Ovary (tissue), 7 donors: ENCODE measurements at regions not wholly inside any gene's neighbourhood (a gene's known extent, or its start where the extent isn't known, plus 50 kb on each side); places are given as distances from the start of the nearest gene placed in this dataset.

Source experiments
- DNase-seq, 5 donors: peaks; one replicate each; pipeline ENCODE4 v3.0.0-alpha.2; 2019 to 2020
- H3K27ac ChIP-seq, 2 donors: fragments of 200-600 bp; one replicate each; pipeline versions ENCODE4 v1.5.1 to v1.8.0; 2019 to 2022
- H3K27me3 ChIP-seq: fragments of 200-600 bp; one replicate; pipeline ENCODE4 v1.8.0; 2022
- H3K36me3 ChIP-seq: fragments of 200-600 bp; sonication (generic); one replicate; pipeline ENCODE4 v1.5.1; 2019
- H3K4me1 ChIP-seq: one replicate; pipeline ENCODE4 v1.8.1; 2013; ENCODE audit warnings: mild to moderate bottlenecking, moderate library complexity; ENCODE audit not compliant: insufficient read depth
- H3K4me3 ChIP-seq: fragments of 200-600 bp; sonication (generic); one replicate; pipeline ENCODE4 v1.5.1; 2017
- H3K9me3 ChIP-seq, 2 donors: fragments of 200-600 bp in 1 of 2; sonication (generic) in 1 of 2; one replicate each; pipeline versions ENCODE4 v1.5.1 to v1.8.1; 2013 to 2019; ENCODE audit warnings: mild to moderate bottlenecking in 1 of 2, moderate library complexity in 1 of 2
- EP300 ChIP-seq: sonication (generic); formaldehyde crosslinking; IDR thresholded peaks from one replicate; pipeline ENCODE4 v1.6.1; 2017; ENCODE audit warnings: antibody characterized with exemption
- POLR2A ChIP-seq: fragments of 450-650 bp; IDR thresholded peaks from one replicate; pipeline ENCODE4 v1.6.1; 2017; ENCODE audit warnings: antibody characterized with exemption, mild to moderate bottlenecking, moderate library complexity
- WGBS, 3 donors: extraction: QIAGEN DNeasy Blood & Tissue Kit in 1 of 3; methylation state at CpG; one replicate each; pipeline versions ENCODE4 v1.1.5 to v1.1.7; 2013 to 2017; 5-methylcytosine and 5-hydroxymethylcytosine counted together
- intact Hi-C, 4 donors: fragments of 100-400 bp; cut with DNase I; formaldehyde crosslinking; loops; one replicate each; pipeline versions ENCODE4 v1.11.0 to v1.15.1; 2022 to 2023
- TF ChIP-seq, protein P1 (sequence below), 3 donors: fragments of 450-650 bp in 2 of 3; fragments of 200-600 bp in 1 of 3; IDR thresholded peaks; one replicate each; pipeline versions ENCODE4 v1.5.1 to v1.8.0; 2016 to 2022; ENCODE audit warnings: antibody characterized with exemption in 3 of 3, mild to moderate bottlenecking in 1 of 3
- donor health status: DM: no; HTN: no; CAD: no; lungs with moderate emphysema.
- donor health status: DM: no; HTN: no; CAD: no.
- donor health status: Bipolar disorder and iron deficiency.
- donor health status: DM: no; HTN: no; CAD: no.
- donor health status: DM: yes; HTN: yes; CAD: no.

DNA sequence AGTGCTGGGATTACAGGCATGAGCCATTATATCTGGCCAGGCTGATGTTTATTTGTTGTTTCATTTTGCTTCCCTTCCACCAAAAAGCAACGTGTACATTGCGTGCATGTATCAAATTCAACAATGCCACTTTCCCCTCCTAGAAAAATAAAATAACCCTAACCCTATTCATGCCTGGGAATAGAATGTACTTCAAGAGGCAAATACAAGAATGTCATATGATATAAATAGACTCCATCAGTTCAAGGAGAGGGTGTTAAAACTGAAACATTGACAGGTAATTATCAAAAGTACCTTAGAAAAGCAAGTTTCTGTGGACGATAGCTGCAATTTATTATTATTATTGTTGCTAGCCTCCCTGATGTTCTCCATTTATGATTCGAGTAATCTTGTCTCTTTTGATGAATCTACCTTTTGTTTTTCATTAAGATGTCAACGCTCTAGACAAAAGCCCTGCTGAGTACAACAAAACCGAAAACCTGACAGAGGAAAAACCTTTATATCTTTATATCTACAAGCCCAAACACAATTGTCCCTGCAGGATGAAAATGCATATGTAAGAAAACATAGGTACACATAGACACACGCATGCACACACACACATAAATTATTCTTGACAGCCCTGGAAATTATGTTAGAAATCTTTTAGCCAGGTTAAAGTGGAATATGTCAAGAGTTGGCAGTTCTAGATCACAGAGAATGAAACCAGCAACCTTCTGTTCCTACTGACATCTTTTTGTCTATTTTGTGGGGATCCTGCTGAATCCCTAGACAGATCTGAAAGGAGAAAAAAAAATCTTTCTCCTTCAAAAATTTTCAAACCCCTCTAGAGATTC is 98.9 kb downstream of the BTG1 start:
- H3K27me3 ChIP-seq, result no peaks in the 10 kb centered on the region
- no peak for DNase-seq
- no peaks in the 10 kb centered on the region for H3K9me3 ChIP-seq
- WGBS, 3 donors, result 70 to 76% (median 73%) methylated on average over 7 of the region's 7 CpGs
- no peaks in the 10 kb centered on the region for H3K4me1 ChIP-seq
- H3K4me3 ChIP-seq, result no peak overlapping the region
- intact Hi-C loops, result no loop called here
- TF ChIP-seq POLR2A (no peak), EP300 (no peak)
- TF ChIP-seq, protein P1, sequence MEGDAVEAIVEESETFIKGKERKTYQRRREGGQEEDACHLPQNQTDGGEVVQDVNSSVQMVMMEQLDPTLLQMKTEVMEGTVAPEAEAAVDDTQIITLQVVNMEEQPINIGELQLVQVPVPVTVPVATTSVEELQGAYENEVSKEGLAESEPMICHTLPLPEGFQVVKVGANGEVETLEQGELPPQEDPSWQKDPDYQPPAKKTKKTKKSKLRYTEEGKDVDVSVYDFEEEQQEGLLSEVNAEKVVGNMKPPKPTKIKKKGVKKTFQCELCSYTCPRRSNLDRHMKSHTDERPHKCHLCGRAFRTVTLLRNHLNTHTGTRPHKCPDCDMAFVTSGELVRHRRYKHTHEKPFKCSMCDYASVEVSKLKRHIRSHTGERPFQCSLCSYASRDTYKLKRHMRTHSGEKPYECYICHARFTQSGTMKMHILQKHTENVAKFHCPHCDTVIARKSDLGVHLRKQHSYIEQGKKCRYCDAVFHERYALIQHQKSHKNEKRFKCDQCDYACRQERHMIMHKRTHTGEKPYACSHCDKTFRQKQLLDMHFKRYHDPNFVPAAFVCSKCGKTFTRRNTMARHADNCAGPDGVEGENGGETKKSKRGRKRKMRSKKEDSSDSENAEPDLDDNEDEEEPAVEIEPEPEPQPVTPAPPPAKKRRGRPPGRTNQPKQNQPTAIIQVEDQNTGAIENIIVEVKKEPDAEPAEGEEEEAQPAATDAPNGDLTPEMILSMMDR (IDR thresholded peaks at IDR 0.05), result no peak
- no peaks in the 10 kb centered on the region for H3K36me3 ChIP-seq
- H3K27ac ChIP-seq, result no peak overlapping the region

DNA sequence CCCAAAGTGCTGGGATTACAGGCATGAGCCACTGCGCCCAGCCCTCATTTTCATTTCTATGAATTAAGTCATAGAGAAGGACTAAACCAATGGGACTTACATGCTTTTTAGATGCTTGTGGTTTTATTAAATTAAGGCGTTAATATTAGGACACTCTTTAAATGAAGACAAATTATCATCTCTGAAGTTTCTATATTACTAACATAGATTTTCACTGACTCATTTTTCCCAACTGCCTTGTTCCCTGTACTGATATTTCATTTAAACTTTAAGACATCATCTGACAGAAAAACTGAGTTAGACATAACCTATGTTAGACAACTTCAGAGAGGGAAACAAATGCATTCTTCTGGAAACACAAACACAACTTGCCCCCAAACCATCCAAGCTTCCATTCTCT is 99.8 kb downstream of the BTG1 start:
- Histone ChIP-seq H3K4me1 (no peaks in the 10 kb centered on the region), H3K27me3 (no peaks in the 10 kb centered on the region), H3K36me3 (no peaks in the 10 kb centered on the region), H3K9me3 (no peaks in the 10 kb centered on the region), H3K4me3 (no peak overlapping the region), H3K27ac (no peak overlapping the region)
- WGBS, 3 donors, result 97% methylated on average over 2 of the region's 2 CpGs
- intact Hi-C loops, result no loop called here
- TF ChIP-seq EP300 (no peak), POLR2A (no peak)
- TF ChIP-seq, protein P1 (IDR thresholded peaks at IDR 0.05), result no peak
- DNase-seq, result no peak

DNA sequence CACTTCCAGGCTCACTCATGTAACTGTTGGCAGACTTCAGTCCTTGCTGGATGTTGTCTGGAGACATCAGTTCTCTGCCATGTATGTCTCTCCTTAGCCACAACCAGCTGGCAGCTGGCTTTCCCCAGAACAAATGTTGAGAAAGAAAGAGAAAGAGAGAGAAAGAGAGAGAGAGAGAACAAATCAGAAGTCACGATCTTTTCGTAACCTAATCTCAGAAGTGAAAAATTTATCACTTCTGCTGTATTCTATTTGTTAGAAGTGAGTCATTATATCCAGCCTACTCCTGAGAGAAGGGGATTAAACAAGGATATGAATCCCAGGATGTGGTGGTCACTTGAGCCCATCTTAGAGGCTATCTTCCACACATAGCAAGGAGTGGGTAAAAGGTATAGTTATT is 101.2 kb downstream of the BTG1 start:
- intact Hi-C loops, result no loop called here
- H3K27me3 ChIP-seq, result no peaks in the 10 kb centered on the region
- TF ChIP-seq POLR2A (no peak), EP300 (no peak)
- TF ChIP-seq, protein P1 (IDR thresholded peaks at IDR 0.05), result no peak
- no peaks in the 10 kb centered on the region for H3K9me3 ChIP-seq
- no peaks in the 10 kb centered on the region for H3K36me3 ChIP-seq
- no peak overlapping the region for H3K4me3 ChIP-seq
- no peak overlapping the region for H3K27ac ChIP-seq
- no peaks in the 10 kb centered on the region for H3K4me1 ChIP-seq
- no peak for DNase-seq
- 93 to 95% (median 94%) methylated on average over 2 of the region's 2 CpGs for WGBS, 3 donors

DNA sequence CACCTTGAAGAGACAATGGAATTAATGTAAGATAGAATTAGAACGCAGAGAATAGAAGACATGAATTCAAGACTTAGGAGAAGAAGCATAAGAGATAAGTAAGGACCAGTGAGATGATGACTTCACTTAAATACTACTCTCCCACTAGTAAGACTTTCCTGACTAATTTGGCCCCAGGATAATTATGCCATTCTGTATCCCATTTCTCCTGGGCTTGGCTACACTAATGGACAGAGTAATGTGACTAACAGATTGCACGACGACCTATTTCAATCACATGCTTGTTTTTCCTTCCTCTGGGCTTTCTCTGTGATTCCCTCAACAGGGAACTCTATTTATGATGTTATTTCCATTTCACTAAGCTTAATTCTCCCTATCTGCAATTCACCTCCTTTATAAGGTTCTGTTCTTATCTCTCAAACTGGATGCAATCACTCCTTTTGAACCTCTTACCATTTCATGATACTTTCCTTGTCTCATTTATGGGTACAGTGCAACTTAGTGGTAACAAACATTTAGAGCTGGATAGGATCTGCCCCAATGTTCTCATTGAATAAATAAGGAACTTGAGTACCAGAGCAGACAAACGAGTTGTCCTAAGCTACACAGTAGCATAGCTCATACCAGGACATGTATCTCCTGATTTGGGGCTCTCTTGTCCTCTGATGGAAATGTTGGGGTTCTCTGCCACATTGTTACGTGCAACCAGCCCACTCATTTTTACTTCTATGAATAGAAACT is 102.7 kb downstream of the BTG1 start:
- 92 to 94% (median 92%) methylated on average over 5 of the region's 5 CpGs for WGBS, 3 donors
- intact Hi-C loops, result no loop called here

More for the DNA sequence above, 102.7 kb downstream of the BTG1 start:
- Histone ChIP-seq H3K36me3 (no peaks in the 10 kb centered on the region), H3K4me1 (no peaks in the 10 kb centered on the region), H3K4me3 (no peak overlapping the region), H3K27me3 (no peaks in the 10 kb centered on the region), H3K9me3 (no peaks in the 10 kb centered on the region), H3K27ac (no peak overlapping the region)
- TF ChIP-seq POLR2A, result no peak
- TF ChIP-seq, protein P1 (IDR thresholded peaks at IDR 0.05), result no peak
- no peak for TF ChIP-seq EP300
- no peak for DNase-seq
